GM06990 (cell line): ENCODE measurements at regions not wholly inside any gene's neighbourhood (a gene's known extent, or its start where the extent isn't known, plus 50 kb on each side); places are given as distances from the start of the nearest gene placed in this dataset.

Source experiments
- DNase-seq: peaks from one replicate; pipeline ENCODE4 v3.0.0-alpha.2; 2011; ENCODE audit not compliant: insufficient read length; ENCODE audit errors: extremely low read depth
- H3K27me3 ChIP-seq: replicated peaks from 2 replicates; pipeline ENCODE4 v1.6.0; 2011; ENCODE audit warnings: low read length; ENCODE audit not compliant: control insufficient read depth, insufficient read depth
- H3K36me3 ChIP-seq: 2 replicates; pipeline ENCODE4 v1.5.1; 2011; ENCODE audit warnings: low read length; ENCODE audit not compliant: control insufficient read depth, insufficient read depth
- H3K4me3 ChIP-seq: replicated peaks from 2 replicates; pipeline ENCODE4 v1.5.1; 2011; ENCODE audit warnings: low read depth, mild to moderate bottlenecking, control low read depth, low read length
- CTCF ChIP-seq: IDR thresholded peaks from 2 replicates; pipeline ENCODE4 v1.5.1; 2011; ENCODE audit warnings: low read length, control low read depth, mild to moderate bottlenecking, inconsistent platforms; ENCODE audit not compliant: insufficient read depth, poor library complexity, severe bottlenecking

DNA sequence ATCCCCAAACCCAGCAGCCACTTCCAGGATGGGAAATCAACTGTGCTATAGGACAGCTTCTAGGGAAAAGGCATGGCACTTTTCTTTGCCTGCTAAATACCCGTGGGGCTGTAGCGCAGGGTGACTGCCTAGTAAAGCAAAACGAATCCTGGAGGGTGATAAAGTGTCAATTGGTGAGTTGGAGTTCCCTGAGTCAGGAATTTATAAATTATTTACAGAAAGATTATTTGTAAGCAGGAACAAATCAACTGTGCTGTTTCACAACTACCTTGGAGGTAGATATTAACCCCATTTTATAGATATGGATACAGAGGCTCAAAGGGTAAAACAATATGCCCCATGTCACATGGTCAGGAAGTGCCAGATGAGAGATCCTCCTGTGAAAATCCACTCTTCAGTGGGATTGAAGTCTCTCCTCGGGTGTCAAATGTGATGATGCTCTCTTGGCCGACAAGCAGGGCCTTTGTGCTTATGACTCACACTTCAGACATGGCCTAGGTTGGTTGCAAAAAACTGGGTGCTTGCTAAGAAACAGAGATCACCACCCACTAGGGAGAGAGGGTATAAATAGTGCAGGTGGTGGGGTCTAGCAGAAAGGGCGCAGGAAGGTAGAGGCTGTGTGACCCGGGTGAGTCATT, 383.2 kb upstream of the ZMIZ1 start:
- DNase-seq, result no peak
- TF ChIP-seq CTCF, result no peak

GRCh38 chr10:78686444-78687060, 382.2 kb upstream of the ZMIZ1 start:
- no peaks in the 10 kb centered on the region; the same call in 1 of the 2 replicates for H3K27me3 ChIP-seq
- no peak for TF ChIP-seq CTCF
- no peak for DNase-seq
- H3K36me3 ChIP-seq, result no peaks in the 10 kb centered on the region
- H3K4me3 ChIP-seq, result no peak overlapping the region

More for the DNA sequence above, 383.2 kb upstream of the ZMIZ1 start:
- Histone ChIP-seq H3K36me3 (no peaks in the 10 kb centered on the region), H3K4me3 (no peak overlapping the region), H3K27me3 (no peaks in the 10 kb centered on the region; the same call in 1 of the 2 replicates)

- Histone ChIP-seq H3K27me3 (no peaks in the 10 kb centered on the region; the same call in 1 of the 2 replicates), H3K4me3 (no peak overlapping the region), H3K36me3 (no peaks in the 10 kb centered on the region)
- TF ChIP-seq CTCF, result no peak
- DNase-seq, result no peak
Measured at GRCh38 chr10:78687626-78688025, 381.1 kb upstream of the ZMIZ1 start.

GRCh38 chr10:78688230-78688900, 380.4 kb upstream of the ZMIZ1 start:
- no peaks in the 10 kb centered on the region; the same call in 1 of the 2 replicates for H3K27me3 ChIP-seq
- no peaks in the 10 kb centered on the region for H3K36me3 ChIP-seq
- no peak for TF ChIP-seq CTCF
- no peak for DNase-seq
- no peak overlapping the region for H3K4me3 ChIP-seq

- no peak for TF ChIP-seq CTCF
- no peak for DNase-seq
- Histone ChIP-seq H3K4me3 (no peak overlapping the region), H3K36me3 (no peaks in the 10 kb centered on the region), H3K27me3 (no peaks in the 10 kb centered on the region; the same call in 1 of the 2 replicates)
Measured at GRCh38 chr10:78688901-78689583, 379.7 kb upstream of the ZMIZ1 start.
